HepG2 (cell line): ENCODE measurements at regions not wholly inside any gene's neighbourhood (a gene's known extent, or its start where the extent isn't known, plus 50 kb on each side); places are given as distances from the start of the nearest gene placed in this dataset.

Source experiments
- ATAD3A ChIP-seq: sonication (generic); formaldehyde crosslinking; IDR thresholded peaks from 2 replicates; pipeline ENCODE4 v1.4.0; 2020; ENCODE audit warnings: missing genetic modification reagents
- DMAP1 ChIP-seq: IDR thresholded peaks from 2 replicates; pipeline ENCODE4 v1.6.1; 2016
- FOXA3 ChIP-seq: IDR thresholded peaks from 2 replicates; pipeline ENCODE4 v1.6.1; 2016; ENCODE audit warnings: missing genetic modification reagents, missing compliant biosample characterization
- GABPA ChIP-seq, 2 experiments: IDR thresholded peaks; 2 replicates each; pipeline ENCODE4 v1.6.1; 2011 to 2016; ENCODE audit warnings: low read depth in 2 of 2, low read length in 1 of 2, missing biosample characterization in 1 of 2, missing genetic modification characterization in 1 of 2
- HIC2 ChIP-seq: sonication (generic); formaldehyde crosslinking; IDR thresholded peaks from 2 replicates; pipeline ENCODE4 v1.9.0; 2022; ENCODE audit warnings: low read depth, missing genetic modification reagents
- PRPF4 ChIP-seq: fragments of 200-400 bp; formaldehyde crosslinking; IDR thresholded peaks from 2 replicates; pipeline ENCODE4 v1.6.1; 2016; ENCODE audit warnings: low read length, low read depth; ENCODE audit not compliant: poor library complexity, severe bottlenecking
- RFX5 ChIP-seq: IDR thresholded peaks from 2 replicates; pipeline ENCODE4 v1.6.1; 2011; ENCODE audit warnings: low read depth, low read length, improper control_type of control experiment
- STAG1 ChIP-seq: sonication (generic); formaldehyde crosslinking; IDR thresholded peaks from 2 replicates; pipeline ENCODE4 v1.4.0; 2020; ENCODE audit warnings: missing genetic modification reagents
- ZBTB40 ChIP-seq, 2 experiments: fragments of 450-650 bp in 1 of 2; sonication (generic) in 1 of 2; formaldehyde crosslinking in 1 of 2; IDR thresholded peaks; 2 replicates each; pipeline versions ENCODE4 v1.6.1 to v1.8.0; 2016 to 2022; ENCODE audit warnings: antibody characterized with exemption in 1 of 2, mild to moderate bottlenecking in 1 of 2, missing genetic modification reagents in 1 of 2
- ZNF460 ChIP-seq: sonication (generic); formaldehyde crosslinking; IDR thresholded peaks from 2 replicates; pipeline ENCODE4 v1.5.1; 2020; ENCODE audit warnings: missing genetic modification reagents, mild to moderate bottlenecking, borderline replicate concordance
- ZNF609 ChIP-seq: sonication (generic); formaldehyde crosslinking; IDR thresholded peaks from 2 replicates; pipeline ENCODE4 v1.4.0; 2020; ENCODE audit warnings: mild to moderate bottlenecking, missing genetic modification reagents, borderline replicate concordance
- ZNF619 ChIP-seq: sonication (generic); formaldehyde crosslinking; IDR thresholded peaks from 2 replicates; pipeline ENCODE4 v1.4.0; 2020; ENCODE audit warnings: mild to moderate bottlenecking, missing genetic modification reagents
- ZNF781 ChIP-seq: sonication (generic); formaldehyde crosslinking; IDR thresholded peaks from 2 replicates; pipeline ENCODE4 v1.5.1; 2020; ENCODE audit warnings: borderline replicate concordance, mild to moderate bottlenecking, missing genetic modification reagents; ENCODE audit errors: not compliant biosample characterization

GRCh38 chr2:145822892-145823534 is 1303.1 kb upstream of the ZEB2 start (continued):
- TF ChIP-seq ZBTB40 (IDR thresholded peaks at IDR 0.05) (peak; percentile 95), ZBTB40 (CRISPR knock-in tag; IDR thresholded peaks at IDR 0.05) (peak; percentile 96; the same call in 1 of the 2 replicates), RFX5 (no peak), ZNF609 (peak; percentile 95), STAG1 (peak; percentile 44), FOXA3 (CRISPR knock-in tag) (peak; percentile 97), HIC2 (CRISPR knock-in tag) (no peak), PRPF4 (no peak), ZNF781 (CRISPR knock-in tag) (no peak), ATAD3A (CRISPR knock-in tag) (no peak), ZNF460 (CRISPR knock-in tag) (no peak), GABPA (IDR thresholded peaks at IDR 0.05; ENCODE audit: low read depth, low read length) (no peak), GABPA (CRISPR knock-in tag; IDR thresholded peaks at IDR 0.05; ENCODE audit: low read depth) (0 out of 2 replicates have a peak, but pooled peaks have one; percentile 28), DMAP1 (CRISPR knock-in tag) (peak; percentile 62), ZNF619 (CRISPR knock-in tag) (no peak)
